Neural progenitor cell (in vitro differentiated cells): ENCODE measurements at regions not wholly inside any gene's neighbourhood (a gene's known extent, or its start where the extent isn't known, plus 50 kb on each side); places are given as distances from the start of the nearest gene placed in this dataset.

Experiments used
- CTCF ChIP-seq: fragments of 200-600 bp; sonication (generic); IDR thresholded peaks from 2 replicates; pipeline ENCODE4 v1.5.1; 2017; ENCODE audit warnings: antibody characterized with exemption, mild to moderate bottlenecking
- EZH2 ChIP-seq: fragments of 200-600 bp; sonication (generic); IDR thresholded peaks from 2 replicates; pipeline ENCODE4 v1.6.1; 2017; ENCODE audit warnings: antibody characterized with exemption, mild to moderate bottlenecking, moderate library complexity

- no peak for TF ChIP-seq CTCF
- TF ChIP-seq EZH2 = no peak
Observed at GRCh38 chr6:77326029-77326428, 137.3 kb downstream of the HTR1B start.
